ENCODE measurements at regions not wholly inside any gene's neighbourhood (a gene's known extent, or its start where the extent isn't known, plus 50 kb on each side); places are given as distances from the start of the nearest gene placed in this dataset.

- TF ChIP-seq CTCF (IDR thresholded peaks at IDR 0.05) (no peak), POLR2A (IDR thresholded peaks at IDR 0.05) (no peak)
- Histone ChIP-seq H3K4me3 (no peak overlapping the region), H3K9me3 (no peaks in the 10 kb centered on the region), H3K27ac (no peak overlapping the region), H3K27me3 (no peaks in the 10 kb centered on the region), H3K4me1 (no peaks in the 10 kb centered on the region), H3K36me3 (replicated peaks in 1 of 2; ENCODE audit: insufficient read depth in 1 of 2, low read depth in 2 of 2) (no peaks in the 10 kb centered on the region)
- ATAC-seq (no peak), DNase-seq (no peak)
- intact Hi-C loops (cut with DNase I) = no loop called here
- 43 to 53% methylated on average over 1 of the region's 1 CpG for WGBS, 2 donors
Measured at GRCh38 chr5:12392246-12392645, 488.0 kb upstream of the CTNND2 start.

GRCh38 chr5:12385095-12385494 lies 480.8 kb upstream of the CTNND2 start:
- TF ChIP-seq CTCF (IDR thresholded peaks at IDR 0.05) = no peak
- no peak for TF ChIP-seq POLR2A (IDR thresholded peaks at IDR 0.05)
- 47% methylated on average over 1 of the region's 1 CpG; no CpG with 5 or more reads in 1 of the 2 donors for WGBS, 2 donors
- Histone ChIP-seq H3K4me3 (no peak overlapping the region), H3K4me1 (no peaks in the 10 kb centered on the region), H3K36me3 (replicated peaks in 1 of 2; ENCODE audit: insufficient read depth in 1 of 2, low read depth in 2 of 2) (no peaks in the 10 kb centered on the region), H3K9me3 (no peaks in the 10 kb centered on the region), H3K27ac (no peak overlapping the region), H3K27me3 (no peaks in the 10 kb centered on the region)
- DNase-seq (no peak), ATAC-seq (no peak)
- intact Hi-C loops (cut with DNase I) = no loop called here

- TF ChIP-seq CTCF (IDR thresholded peaks at IDR 0.05) = no peak
- TF ChIP-seq POLR2A (IDR thresholded peaks at IDR 0.05) = no peak
- Histone ChIP-seq H3K4me3 (no peak overlapping the region), H3K27me3 (no peaks in the 10 kb centered on the region), H3K27ac (no peak overlapping the region), H3K9me3 (no peaks in the 10 kb centered on the region), H3K4me1 (no peaks in the 10 kb centered on the region), H3K36me3 (replicated peaks in 1 of 2; ENCODE audit: insufficient read depth in 1 of 2, low read depth in 2 of 2) (no peaks in the 10 kb centered on the region)
- DNase-seq = no peak
- WGBS, 2 donors = 58 to 67% methylated on average over 5 of the region's 5 CpGs
- intact Hi-C loops (cut with DNase I) = no loop called here
- ATAC-seq = no peak
Measured at GRCh38 chr5:12384005-12384404, 479.8 kb upstream of the CTNND2 start.

- TF ChIP-seq CTCF (IDR thresholded peaks at IDR 0.05) (no peak), POLR2A (IDR thresholded peaks at IDR 0.05) (no peak)
- intact Hi-C loops (cut with DNase I) = no loop called here
- H3K4me1 ChIP-seq = no peaks in the 10 kb centered on the region
- no peak overlapping the region for H3K27ac ChIP-seq
- no peaks in the 10 kb centered on the region for H3K27me3 ChIP-seq
- 53 to 64% methylated on average over 4 of the region's 4 CpGs for WGBS, 2 donors
- DNase-seq = no peak
- H3K4me3 ChIP-seq = no peak overlapping the region
- ATAC-seq = no peak
- H3K36me3 ChIP-seq (replicated peaks in 1 of 2; ENCODE audit: insufficient read depth in 1 of 2, low read depth in 2 of 2) = no peaks in the 10 kb centered on the region
- H3K9me3 ChIP-seq = no peaks in the 10 kb centered on the region
Measured at GRCh38 chr5:12367973-12368372, 463.7 kb upstream of the CTNND2 start.

GRCh38 chr5:12360218-12360617 lies 456.0 kb upstream of the CTNND2 start:
- ATAC-seq = no peak
- Histone ChIP-seq H3K9me3 (no peaks in the 10 kb centered on the region), H3K36me3 (replicated peaks in 1 of 2; ENCODE audit: insufficient read depth in 1 of 2, low read depth in 2 of 2) (no peaks in the 10 kb centered on the region), H3K4me1 (no peaks in the 10 kb centered on the region), H3K4me3 (no peak overlapping the region), H3K27ac (no peak overlapping the region), H3K27me3 (no peaks in the 10 kb centered on the region)
- TF ChIP-seq CTCF (IDR thresholded peaks at IDR 0.05) = no peak
- TF ChIP-seq POLR2A (IDR thresholded peaks at IDR 0.05) = no peak
- 71 to 77% methylated on average over 1 of the region's 1 CpG for WGBS, 2 donors
- intact Hi-C loops (cut with DNase I) = no loop called here
- DNase-seq = no peak

All from body of pancreas (tissue), 4 donors.